ENCODE measurements at regions not wholly inside any gene's neighbourhood (a gene's known extent, or its start where the extent isn't known, plus 50 kb on each side); places are given as distances from the start of the nearest gene placed in this dataset.

DNA sequence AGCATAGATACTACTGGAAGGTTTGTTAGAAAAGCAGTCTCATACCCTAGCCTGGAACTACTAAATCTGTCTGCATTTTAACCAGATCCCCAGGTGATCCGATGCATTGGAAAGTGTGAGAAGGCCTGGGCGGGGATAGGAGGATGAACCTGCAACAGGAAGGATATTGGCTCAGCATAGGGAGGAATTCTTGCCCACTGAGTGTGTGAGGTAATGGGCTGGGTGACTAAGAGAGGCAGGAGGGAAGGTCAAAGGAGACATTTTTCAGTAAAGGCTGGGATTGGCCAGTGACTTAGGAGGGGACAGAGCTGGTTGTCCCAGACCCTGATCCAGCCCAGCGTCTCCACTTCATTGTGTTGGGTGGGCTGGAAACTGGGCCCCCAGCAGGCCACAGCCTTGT lies 191.0 kb upstream of the LRFN2 start:
- Histone ChIP-seq H3K9me1 (ENCODE audit: control insufficient read depth, insufficient read depth, low read length) (no peaks in the 10 kb centered on the region), H2AFZ (ENCODE audit: low read depth, low read length) (no peak overlapping the region), H3K4me2 (ENCODE audit: insufficient read depth, low read length) (no peak overlapping the region), H3K4me1 (replicated peaks in 1 of 2; ENCODE audit: control insufficient read depth in 2 of 2, insufficient read depth in 2 of 2, low read length in 2 of 2) (no peaks in the 10 kb centered on the region), H3K27ac (ENCODE audit: extremely low read depth, low read depth, low read length) (no peak overlapping the region), H4K20me1 (replicated peaks; ENCODE audit: control insufficient read depth, insufficient read depth, low read length) (0 out of 2 replicates have a peak, but pooled peaks cover 4% of the 10 kb centered on the region), H3K9ac (ENCODE audit: insufficient read depth in 1 of 2, low read depth in 2 of 2, low read length in 2 of 2) (no peak overlapping the region), H3K9me3 (replicated peaks; ENCODE audit: control insufficient read depth, insufficient read depth, low read depth, low read length) (no peaks in the 10 kb centered on the region), H3K4me3 (no peak overlapping the region), H3K79me2 (ENCODE audit: control insufficient read depth, insufficient read depth, low read length) (no peaks in the 10 kb centered on the region), H3K27me3 (ENCODE audit: control insufficient read depth in 2 of 2, insufficient read depth in 2 of 2, low read length in 2 of 2) (peaks cover 5 to 27% of the 10 kb centered on the region in 2 experiments; a peak in 3 of 5 replicates), H3K36me3 (ENCODE audit: control insufficient read depth, insufficient read depth, low read length) (no peaks in the 10 kb centered on the region)
- TF ChIP-seq XRCC4 (IDR thresholded peaks at IDR 0.05; ENCODE audit: extremely low read depth, insufficient read depth, insufficient read length) = no peak
- TF ChIP-seq POLR2H (tag; IDR thresholded peaks at IDR 0.05; ENCODE audit: low read depth) = no peak
- 0% methylated on average over 3 of the region's 3 CpGs for WGBS (ENCODE audit: insufficient coverage, low coverage, missing lambda C conversion rate)
- in situ Hi-C loops (cut with MboI) (no loop called here), intact Hi-C loops (cut with micrococcal nuclease) (no loop called here)
- DNase-seq (ENCODE audit: extremely low read depth in 1 of 4, low spot score in 3 of 4) = no peak
- no peak for ATAC-seq
- no peak for FAIRE-seq
- ChIA-PET POLR2A (interaction anchor here (1.1 kb wide), 1 partner anchor 18 kb away, joined by 3 read pairs; no protein-coding TSS in a partner anchor), CTCF (ENCODE audit: low intra/inter-chr PET ratio) (no interaction called here)
- no TSS peak for BruUV-seq (replicated peaks)

DNA sequence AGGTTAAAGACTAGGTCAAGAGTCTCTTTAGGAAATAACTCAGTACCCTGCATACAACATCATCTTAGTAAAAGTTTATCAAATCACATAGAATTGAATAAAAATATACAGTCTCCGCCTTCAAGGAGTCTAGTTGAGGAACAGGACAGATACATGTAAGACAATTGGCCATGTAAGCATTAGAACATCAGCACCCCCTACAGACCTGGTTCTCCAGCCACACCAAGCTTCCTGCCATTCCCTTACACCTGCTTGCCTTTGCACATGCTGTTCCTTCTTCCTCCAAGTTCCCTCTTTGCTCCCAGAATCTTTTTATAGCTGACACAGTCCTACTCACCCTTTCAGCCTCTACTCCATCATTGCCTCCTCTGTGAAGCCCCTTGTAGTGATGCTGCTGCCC lies 187.8 kb upstream of the LRFN2 start:
- TF ChIP-seq RAD21 (CRISPR knock-in tag; conservative IDR thresholded peaks at IDR 0.05 in 1 of 2, IDR thresholded peaks at IDR 0.05 in 1 of 2) = peak; percentile 33 to 52
- TF ChIP-seq KDM5B (IDR thresholded peaks at IDR 0.05; ENCODE audit: insufficient replicate concordance, low read depth, low read length) = no peak
- 0 out of 2 replicates have a peak, but pooled peaks have one; percentile 13 for TF ChIP-seq DEAF1 (CRISPR knock-in tag; IDR thresholded peaks at IDR 0.05)
- TF ChIP-seq CTCF (IDR thresholded peaks at IDR 0.05 in 2 of 3, conservative IDR thresholded peaks at IDR 0.05 in 1 of 3; ENCODE audit: insufficient read depth in 2 of 3, low read depth in 1 of 3, low read length in 3 of 3) = peak in 2 of 3 experiments; percentile 41 to 63; a peak in 3 of 6 replicates
- TF ChIP-seq MYC (IDR thresholded peaks at IDR 0.05; ENCODE audit: low read depth, low read length) = no peak
- no peak for TF ChIP-seq MYC (CRISPR knock-in tag; IDR thresholded peaks at IDR 0.05; ENCODE audit: borderline replicate concordance, low read depth)
- no peaks in the 10 kb centered on the region for H3K4me1 ChIP-seq (replicated peaks in 1 of 2; ENCODE audit: control insufficient read depth in 2 of 2, insufficient read depth in 2 of 2, low read length in 2 of 2)
- intact Hi-C loops (cut with micrococcal nuclease) = no loop called here
- no peak overlapping the region for H2AFZ ChIP-seq (ENCODE audit: low read depth, low read length)
- DNase-seq (ENCODE audit: extremely low read depth in 1 of 4, low spot score in 3 of 4) (peak in 1 of 4 experiments; percentile 22), ATAC-seq (peak; percentile 51; the same call in 2 of the 3 replicates), FAIRE-seq (no peak)
- no peak overlapping the region for H3K4me2 ChIP-seq (ENCODE audit: insufficient read depth, low read length)
- no peaks in the 10 kb centered on the region for H3K9me3 ChIP-seq (replicated peaks; ENCODE audit: control insufficient read depth, insufficient read depth, low read depth, low read length)
- no peaks in the 10 kb centered on the region for H3K36me3 ChIP-seq (ENCODE audit: control insufficient read depth, insufficient read depth, low read length)
- H3K79me2 ChIP-seq (ENCODE audit: control insufficient read depth, insufficient read depth, low read length) = no peaks in the 10 kb centered on the region
- H3K9ac ChIP-seq (ENCODE audit: insufficient read depth in 1 of 2, low read depth in 2 of 2, low read length in 2 of 2) = no peak overlapping the region
- H4K20me1 ChIP-seq (replicated peaks; ENCODE audit: control insufficient read depth, insufficient read depth, low read length) = peaks cover 4% of the 10 kb centered on the region; the same call in 1 of the 2 replicates
- H3K9me1 ChIP-seq (ENCODE audit: control insufficient read depth, insufficient read depth, low read length) = no peaks in the 10 kb centered on the region
- in situ Hi-C loops (cut with MboI) = no loop called here
- no peak overlapping the region for H3K27ac ChIP-seq (ENCODE audit: extremely low read depth, low read depth, low read length)
- H3K4me3 ChIP-seq = no peak overlapping the region
- BruUV-seq (replicated peaks) = no TSS peak
- H3K27me3 ChIP-seq (ENCODE audit: control insufficient read depth in 2 of 2, insufficient read depth in 2 of 2, low read length in 2 of 2) = peaks cover 5 to 23% of the 10 kb centered on the region in 2 experiments; a peak in 2 of 5 replicates
- CTCF ChIA-PET (ENCODE audit: low intra/inter-chr PET ratio) = no interaction called here
- 0% methylated on average over 1 of the region's 1 CpG for WGBS (ENCODE audit: insufficient coverage, low coverage, missing lambda C conversion rate)
- POLR2A ChIA-PET = no interaction called here
